Left ventricle myocardium inferior (tissue), 1 donor: ENCODE measurements at regions not wholly inside any gene's neighbourhood (a gene's known extent, or its start where the extent isn't known, plus 50 kb on each side); places are given as distances from the start of the nearest gene placed in this dataset.

Source experiments
- DNase-seq: peaks from one replicate; pipeline ENCODE4 v3.0.0-alpha.2; 2020
- H3K27ac ChIP-seq: fragments of 200-600 bp; replicated peaks from 2 replicates; pipeline ENCODE4 v1.8.0; 2021
- H3K27me3 ChIP-seq: fragments of 200-600 bp; 2 replicates; pipeline ENCODE4 v1.8.0; 2021; ENCODE audit warnings: low read depth
- H3K36me3 ChIP-seq: fragments of 200-600 bp; 2 replicates; pipeline ENCODE4 v1.8.0; 2021
- H3K4me1 ChIP-seq: fragments of 200-600 bp; 2 replicates; pipeline ENCODE4 v1.8.0; 2021
- H3K4me3 ChIP-seq: fragments of 200-600 bp; 2 replicates; pipeline ENCODE4 v1.8.0; 2021; ENCODE audit warnings: mild to moderate bottlenecking, moderate library complexity
- H3K9me3 ChIP-seq: fragments of 200-600 bp; replicated peaks from 2 replicates; pipeline ENCODE4 v1.8.0; 2021
- CTCF ChIP-seq: fragments of 200-600 bp; IDR thresholded peaks from 2 replicates; pipeline ENCODE4 v1.8.0; 2021; ENCODE audit warnings: antibody characterized with exemption, mild to moderate bottlenecking, borderline replicate concordance
- intact Hi-C: fragments of 100-400 bp; cut with micrococcal nuclease; formaldehyde crosslinking; loops from one replicate; pipeline ENCODE4 v1.11.0; 2022
- donor health status: DM: no; HTN: yes; CAD: no; lungs with severe emphysema.

- Histone ChIP-seq H3K9me3 (no peaks in the 10 kb centered on the region), H3K36me3 (no peaks in the 10 kb centered on the region), H3K27ac (no peak overlapping the region), H3K27me3 (peaks cover 32% of the 10 kb centered on the region), H3K4me3 (no peak overlapping the region), H3K4me1 (no peaks in the 10 kb centered on the region)
- no peak for TF ChIP-seq CTCF
- intact Hi-C loops = no loop called here
- no peak for DNase-seq
These were observed 337.0 kb upstream of the NR5A2 start for GRCh38 chr1:199690496-199690895.

- TF ChIP-seq CTCF = no peak
- no peak overlapping the region for H3K4me3 ChIP-seq
These were observed 336.0 kb upstream of the NR5A2 start for GRCh38 chr1:199691540-199691939.

GRCh38 chr1:199693724-199694123 lies 333.8 kb upstream of the NR5A2 start:
- no peak for TF ChIP-seq CTCF
- Histone ChIP-seq H3K4me1 (no peaks in the 10 kb centered on the region), H3K4me3 (no peak overlapping the region), H3K27me3 (peaks cover 23% of the 10 kb centered on the region), H3K9me3 (no peaks in the 10 kb centered on the region), H3K36me3 (no peaks in the 10 kb centered on the region), H3K27ac (no peak overlapping the region)
- DNase-seq = no peak
- intact Hi-C loops = no loop called here

More at GRCh38 chr1:199691540-199691939, 336.0 kb upstream of the NR5A2 start:
- no peak for DNase-seq
- Histone ChIP-seq H3K27me3 (peaks cover 32% of the 10 kb centered on the region), H3K36me3 (no peaks in the 10 kb centered on the region), H3K9me3 (no peaks in the 10 kb centered on the region), H3K4me1 (no peaks in the 10 kb centered on the region), H3K27ac (no peak overlapping the region)
- intact Hi-C loops = no loop called here

GRCh38 chr1:199696225-199696624 lies 331.3 kb upstream of the NR5A2 start:
- H3K9me3 ChIP-seq = no peaks in the 10 kb centered on the region
- H3K4me1 ChIP-seq = no peaks in the 10 kb centered on the region
- intact Hi-C loops = no loop called here
- no peak for TF ChIP-seq CTCF
- no peaks in the 10 kb centered on the region for H3K36me3 ChIP-seq
- no peak overlapping the region for H3K4me3 ChIP-seq
- DNase-seq = no peak
- H3K27ac ChIP-seq = no peak overlapping the region
- H3K27me3 ChIP-seq = peaks cover 13% of the 10 kb centered on the region

- intact Hi-C loops = no loop called here
- Histone ChIP-seq H3K9me3 (no peaks in the 10 kb centered on the region), H3K27ac (no peak overlapping the region), H3K36me3 (no peaks in the 10 kb centered on the region), H3K4me1 (no peaks in the 10 kb centered on the region), H3K4me3 (no peak overlapping the region), H3K27me3 (peaks cover 3% of the 10 kb centered on the region)
- no peak for TF ChIP-seq CTCF
- DNase-seq = no peak
These were observed 329.3 kb upstream of the NR5A2 start for GRCh38 chr1:199698222-199698621.

GRCh38 chr1:199700551-199700950 lies 327.0 kb upstream of the NR5A2 start:
- no peaks in the 10 kb centered on the region for H3K27me3 ChIP-seq
- H3K36me3 ChIP-seq = no peaks in the 10 kb centered on the region
- intact Hi-C loops = no loop called here
- no peak for DNase-seq
- no peak overlapping the region for H3K4me3 ChIP-seq
- no peaks in the 10 kb centered on the region for H3K4me1 ChIP-seq
- TF ChIP-seq CTCF = no peak
- no peaks in the 10 kb centered on the region for H3K9me3 ChIP-seq
- no peak overlapping the region for H3K27ac ChIP-seq
